Ureter (tissue), 1 donor: ENCODE measurements at regions not wholly inside any gene's neighbourhood (a gene's known extent, or its start where the extent isn't known, plus 50 kb on each side); places are given as distances from the start of the nearest gene placed in this dataset.

Experiments used
- DNase-seq: peaks from one replicate; pipeline ENCODE4 v3.0.0-alpha.2; 2020; ENCODE audit warnings: low spot score
- donor health status: DM: yes; HTN: yes; CAD: no.

DNA sequence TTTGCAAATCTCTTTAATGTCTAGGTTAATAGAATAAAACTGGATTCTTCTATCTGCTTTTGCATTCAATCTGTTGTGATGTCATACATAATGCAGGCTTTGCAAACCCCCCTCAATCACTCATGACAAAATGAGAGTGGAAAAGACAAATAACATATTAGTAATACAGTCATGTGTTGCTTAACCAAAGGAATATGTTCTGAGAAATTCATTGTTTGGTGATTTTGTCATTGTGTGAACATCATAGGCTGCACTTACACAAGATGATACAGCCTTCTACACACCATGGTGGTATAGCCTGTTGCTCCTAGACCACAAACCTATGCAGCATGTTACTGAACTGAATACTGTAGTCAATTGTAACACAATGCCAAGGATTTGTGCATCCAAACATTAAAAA, 87.3 kb upstream of the SEC61G start:
- no peak for DNase-seq

DNA sequence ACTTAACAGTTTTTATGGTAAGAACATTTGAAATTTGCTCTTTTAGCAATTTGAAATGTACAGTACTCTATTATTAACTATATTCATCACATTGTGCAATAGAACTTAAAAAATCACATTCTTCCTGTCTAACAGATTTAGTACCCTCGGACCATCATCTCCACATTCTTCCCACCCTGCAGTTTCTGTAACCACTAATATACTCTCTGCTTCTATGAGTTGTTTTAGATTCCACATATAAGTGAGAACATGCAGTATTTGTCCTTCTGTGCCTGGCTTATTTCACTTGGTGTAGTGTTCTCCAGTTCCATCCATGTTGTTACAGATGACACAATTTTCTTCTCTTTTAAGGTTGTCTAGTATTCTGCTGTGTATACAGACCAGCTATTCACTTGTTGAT, 88.9 kb upstream of the SEC61G start:
- DNase-seq, result no peak

DNA sequence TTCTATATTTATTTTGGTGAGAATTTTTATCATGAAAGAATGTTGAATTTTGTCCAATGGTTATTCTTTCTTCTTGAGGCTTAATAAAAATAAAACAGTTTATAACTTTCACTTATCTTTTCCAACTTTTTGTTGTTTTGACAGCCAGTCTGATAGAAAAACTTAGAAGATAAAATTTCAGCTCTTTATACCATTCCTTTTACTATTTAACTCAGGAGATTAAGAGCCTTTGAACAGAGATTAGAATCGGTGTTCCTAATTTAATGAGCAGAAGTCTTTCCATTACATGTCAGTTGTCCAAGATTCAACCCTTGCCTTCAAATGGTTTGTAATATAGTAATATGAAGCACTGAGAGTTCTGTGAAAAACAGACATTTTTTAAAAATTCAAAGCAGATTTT, 97.8 kb upstream of the SEC61G start:
- DNase-seq, result no peak

GRCh38 chr7:54857294-54857693, 98.3 kb upstream of the SEC61G start:
- DNase-seq, result no peak

- DNase-seq, result peak; percentile 67
Observed at GRCh38 chr7:54858008-54858692, 99.1 kb upstream of the SEC61G start.

GRCh38 chr7:54859066-54859465, 100.1 kb upstream of the SEC61G start:
- DNase-seq, result no peak

- no peak for DNase-seq
Observed at GRCh38 chr7:54859545-54859944, 100.5 kb upstream of the SEC61G start.

DNA sequence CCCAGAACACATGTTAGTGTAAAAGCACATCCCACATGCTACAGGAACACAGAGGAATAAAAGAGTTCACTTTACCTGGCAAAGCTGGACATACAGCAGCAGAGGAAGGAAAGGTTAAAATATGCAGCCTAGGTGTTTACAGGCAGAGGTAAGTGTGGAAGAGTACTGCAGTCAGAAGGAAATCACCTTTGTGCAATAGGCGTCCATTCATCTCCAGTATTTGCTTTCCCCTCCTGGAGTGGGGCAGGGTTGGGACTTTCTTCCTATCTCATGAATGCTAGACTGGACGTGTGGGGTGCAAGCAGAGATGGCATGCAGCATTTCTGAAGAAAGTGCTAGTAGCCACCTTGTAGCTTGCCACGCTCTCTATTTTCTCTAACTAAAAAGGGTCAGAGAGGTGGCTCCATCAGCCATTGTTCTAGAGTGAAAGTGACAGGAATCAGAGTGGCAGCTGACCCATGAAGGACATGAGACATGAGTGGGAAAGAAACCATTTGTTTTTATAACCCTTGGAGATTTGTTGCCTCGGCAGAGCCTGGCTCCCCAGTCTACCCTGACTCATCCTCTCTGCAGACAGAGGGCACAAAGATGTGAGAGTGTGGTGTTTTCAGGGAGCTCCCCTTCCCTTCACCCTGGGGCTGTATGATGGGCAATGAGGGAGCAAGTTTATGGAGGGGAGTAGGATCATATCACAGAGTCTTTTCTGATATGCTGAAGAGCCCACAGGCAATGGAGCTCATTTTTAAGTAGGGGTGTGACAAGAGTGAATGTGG, 101.2 kb upstream of the SEC61G start:
- DNase-seq, result no peak

DNA sequence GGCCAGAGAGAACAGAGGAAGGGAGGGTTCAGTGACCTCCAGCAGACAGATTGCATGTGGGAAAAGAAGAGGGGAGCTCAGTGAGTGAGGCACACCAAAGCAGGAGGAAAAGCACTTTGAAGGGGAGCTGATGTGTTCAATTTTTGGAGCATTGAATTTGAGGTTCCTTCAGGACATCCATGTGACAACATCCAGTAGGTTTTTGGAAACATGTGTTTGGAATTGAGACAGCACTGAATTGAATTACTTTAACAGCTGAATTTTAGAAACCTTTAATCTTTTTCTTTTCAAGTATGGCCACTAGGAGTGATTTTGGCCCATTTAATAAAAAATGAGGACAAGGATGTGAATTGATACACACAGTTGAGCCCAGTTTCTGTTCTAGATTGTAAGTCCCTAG, 101.8 kb upstream of the SEC61G start:
- DNase-seq, result no peak

- DNase-seq, result no peak
Observed at GRCh38 chr7:54864663-54865062, 105.7 kb upstream of the SEC61G start.

- DNase-seq, result no peak
Observed at GRCh38 chr7:54869523-54869922, 110.5 kb upstream of the SEC61G start.

GRCh38 chr7:54874804-54875203, 115.8 kb upstream of the SEC61G start:
- DNase-seq, result no peak

GRCh38 chr7:54877683-54878082, 118.7 kb upstream of the SEC61G start:
- no peak for DNase-seq

DNA sequence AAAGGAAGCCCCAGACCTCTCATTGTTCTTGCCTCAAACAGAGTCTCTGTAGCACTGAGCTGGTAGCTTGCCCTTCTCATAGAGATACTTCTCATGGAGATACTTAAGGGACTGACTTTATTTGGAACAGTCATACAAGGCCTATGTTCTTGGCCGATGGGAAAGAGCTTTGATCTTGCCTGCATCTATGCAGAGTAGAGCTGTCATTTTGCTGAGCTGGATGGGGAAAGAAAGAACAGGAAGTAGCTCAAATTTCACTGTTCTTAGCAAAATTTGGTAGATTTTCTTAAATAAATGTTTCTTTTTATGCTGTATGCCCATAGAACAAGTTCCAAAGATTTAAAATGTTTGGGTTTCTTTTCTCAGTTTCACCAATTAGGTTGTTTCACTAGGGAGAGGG, 119.3 kb upstream of the SEC61G start:
- DNase-seq, result no peak

GRCh38 chr7:54879776-54880175, 120.8 kb upstream of the SEC61G start:
- DNase-seq, result no peak

DNA sequence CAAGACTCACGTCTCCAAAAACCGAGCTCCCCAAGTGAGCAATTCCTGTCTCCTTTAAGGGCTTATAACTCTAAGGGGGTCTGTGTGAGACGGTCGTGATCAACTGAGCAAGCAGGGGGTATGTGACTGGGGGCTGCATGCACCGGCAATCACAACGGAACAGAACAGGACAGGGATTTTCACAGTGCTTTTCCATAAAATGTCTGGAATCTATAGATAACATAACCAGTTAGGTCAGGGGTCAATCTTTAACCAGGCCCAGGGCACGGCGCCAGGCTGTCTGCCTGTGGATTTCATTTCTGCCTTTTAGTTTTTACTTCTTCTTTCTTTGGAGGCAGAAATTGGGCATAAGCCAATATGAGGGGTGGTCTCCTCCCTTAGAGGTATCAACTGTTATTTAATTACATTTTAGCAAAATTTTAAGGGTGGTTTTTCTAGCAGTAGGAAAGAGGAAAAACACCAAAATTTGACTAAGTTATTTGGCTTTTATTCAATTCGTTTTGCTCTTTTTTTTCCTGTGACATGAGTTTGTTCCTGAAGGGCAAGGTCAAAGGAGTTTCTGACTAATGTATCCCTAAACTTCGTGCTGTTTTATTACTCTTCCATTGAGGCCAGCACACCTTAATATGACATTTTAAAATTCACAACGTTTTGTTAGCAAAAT, 121.4 kb upstream of the SEC61G start:
- DNase-seq, result no peak

- DNase-seq, result no peak
Observed at GRCh38 chr7:54881816-54882520, 123.0 kb upstream of the SEC61G start.

- DNase-seq, result no peak
Observed at GRCh38 chr7:54882694-54883093, 123.7 kb upstream of the SEC61G start.

DNA sequence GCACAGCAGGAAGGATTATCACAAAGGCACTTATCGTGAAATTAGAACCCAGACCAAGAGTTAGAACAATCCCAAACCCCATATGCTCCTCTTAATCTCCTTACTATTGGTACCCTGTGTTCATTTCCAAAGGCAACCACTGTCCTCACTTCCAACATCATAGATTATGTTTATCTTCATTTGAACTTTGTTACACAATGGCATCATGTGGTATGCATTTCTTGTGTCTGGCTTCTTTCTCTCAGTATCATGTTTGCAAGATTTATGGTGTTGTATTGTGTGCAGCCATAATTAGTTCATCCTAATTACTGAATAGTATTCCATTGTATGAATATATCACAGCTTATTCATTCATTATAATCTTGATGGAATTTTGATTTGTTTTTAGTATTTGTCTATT, 124.6 kb upstream of the SEC61G start:
- DNase-seq, result no peak

- no peak for DNase-seq
Observed at GRCh38 chr7:54885285-54885684, 126.3 kb upstream of the SEC61G start.

GRCh38 chr7:54888067-54888733, 129.2 kb upstream of the SEC61G start:
- no peak for DNase-seq

GRCh38 chr7:54888734-54889082, 129.7 kb upstream of the SEC61G start:
- DNase-seq, result no peak
